HCT116 (cell line): ENCODE measurements at regions not wholly inside any gene's neighbourhood (a gene's known extent, or its start where the extent isn't known, plus 50 kb on each side); places are given as distances from the start of the nearest gene placed in this dataset.

ENCODE experiments used
- ATAC-seq: fragments of 200-7000 bp; cut with Tn5 transposase; 2 replicates; pipeline ENCODE4 v1.9.1; 2020; ENCODE audit warnings: mild to moderate bottlenecking, moderate library complexity
- BruUV-seq: library from RNA; stranded (reverse); fragments of 400-500 nt; replicated peaks from 2 replicates; lab custom pipeline; 2021; lab: Mats Ljungman, UMichigan
- CTCF ChIA-PET: fragments of 300-600 bp; sonication (Branson Sonifier 250); formaldehyde crosslinking; loops from one replicate; lab custom pipeline; 2021; ENCODE audit warnings: antibody characterized with exemption; lab: Charles Lee
- POLR2A ChIA-PET: fragments of 300-600, 350-600 bp; sonication (Branson Sonifier 250); formaldehyde crosslinking; loops from one replicate; lab custom pipeline; 2021; ENCODE audit warnings: antibody characterized with exemption; lab: Charles Lee
- RAD21 ChIA-PET, 2 experiments: fragments of 300-600 bp; sonication (Branson Sonifier 250); formaldehyde crosslinking; loops; one replicate each; lab custom pipeline; 2023; ENCODE audit warnings: low total read pairs in 2 of 2; ENCODE audit not compliant: uncharacterized antibody in 2 of 2, unreplicated experiment in 2 of 2, low non-redundant PET in 1 of 2; lab: Charles Lee
- DNase-seq: peaks from one replicate; pipeline ENCODE4 v3.0.0-alpha.2; 2010; ENCODE audit warnings: low read depth, low spot score
- H2AFZ ChIP-seq: fragments of 200-600 bp; shearing (Covaris generic), sonication (generic); 2 replicates; pipeline ENCODE4 v1.6.1; 2017; ENCODE audit warnings: low read depth, mixed run types, mixed read lengths, antibody characterized with exemption, low read length; ENCODE audit not compliant: poor library complexity, severe bottlenecking
- H3K27ac ChIP-seq: 2 replicates; pipeline ENCODE4 v1.5.1; 2012; ENCODE audit warnings: low read depth, low read length
- H3K27me3 ChIP-seq: fragments of 200-600 bp; sonication (generic); 2 replicates; pipeline ENCODE4 v1.6.1; 2016; ENCODE audit warnings: mixed run types, low read length, mixed read lengths; ENCODE audit not compliant: insufficient read depth
- H3K36me3 ChIP-seq, 2 experiments: fragments of 200-500 bp in 1 of 2; fragments of 200-600 bp in 1 of 2; sonication (Bioruptor generic) in 1 of 2; sonication (generic) in 1 of 2; 2 replicates each; pipeline versions ENCODE4 v1.5.1 to v1.6.1; 2014 to 2016; ENCODE audit warnings: low read length in 2 of 2, inconsistent platforms in 1 of 2, mixed read lengths in 1 of 2, mixed run types in 1 of 2; ENCODE audit not compliant: insufficient read depth in 2 of 2, control insufficient read depth in 1 of 2
- H3K4me1 ChIP-seq, 2 experiments: fragments of 200-600 bp in 1 of 2; sonication (generic) in 1 of 2; 2 replicates each; pipeline versions ENCODE4 v1.5.1 to v1.6.1; 2012 to 2017; ENCODE audit warnings: low read length in 2 of 2, inconsistent platforms in 1 of 2, mild to moderate bottlenecking in 1 of 2, mixed read lengths in 1 of 2, mixed run types in 1 of 2, moderate library complexity in 1 of 2; ENCODE audit not compliant: insufficient read depth in 2 of 2, control insufficient read depth in 1 of 2
- H3K4me2 ChIP-seq: fragments of 200-600 bp; sonication (generic); 2 replicates; pipeline ENCODE4 v1.6.1; 2017; ENCODE audit warnings: mixed run types, low read length, mixed read lengths
- H3K4me3 ChIP-seq, 2 experiments: fragments of 200-600 bp in 1 of 2; sonication (generic) in 1 of 2; replicated peaks in 1 of 2; 2 replicates each; pipeline ENCODE4 v1.5.1; 2011 to 2016; ENCODE audit warnings: low read length in 2 of 2, control low read depth in 1 of 2, low read depth in 1 of 2, mild to moderate bottlenecking in 1 of 2, mixed read lengths in 1 of 2, mixed run types in 1 of 2
- H3K79me2 ChIP-seq: fragments of 200-600 bp; sonication (generic); 2 replicates; pipeline ENCODE4 v1.6.1; 2017; ENCODE audit warnings: mild to moderate bottlenecking, mixed run types, low read length, moderate library complexity, mixed read lengths; ENCODE audit not compliant: insufficient read depth
- H3K9ac ChIP-seq: fragments of 200-600 bp; sonication (generic); 2 replicates; pipeline ENCODE4 v1.6.1; 2016; ENCODE audit warnings: low read length, mixed read lengths
- H3K9me2 ChIP-seq: fragments of 200-600 bp; sonication (generic), shearing (Covaris generic); 2 replicates; pipeline ENCODE4 v1.6.1; 2017; ENCODE audit warnings: mixed run types, mild to moderate bottlenecking, moderate library complexity; ENCODE audit not compliant: insufficient read depth
- H3K9me3 ChIP-seq, 2 experiments: fragments of 200-500 bp in 1 of 2; fragments of 200-600 bp in 1 of 2; sonication (Bioruptor generic) in 1 of 2; sonication (generic) in 1 of 2; 2 replicates each; pipeline ENCODE4 v1.6.1; 2014 to 2017; ENCODE audit warnings: low read length in 2 of 2, mixed read lengths in 2 of 2, inconsistent platforms in 1 of 2, low read depth in 1 of 2, mild to moderate bottlenecking in 1 of 2, mixed run types in 1 of 2, moderate library complexity in 1 of 2; ENCODE audit not compliant: control insufficient read depth in 1 of 2, insufficient read depth in 1 of 2
- H4K20me1 ChIP-seq: fragments of 200-600 bp; sonication (generic), shearing (Covaris generic); 2 replicates; pipeline ENCODE4 v1.6.1; 2017; ENCODE audit warnings: mixed run types, mild to moderate bottlenecking, moderate library complexity; ENCODE audit not compliant: insufficient read depth
- CBX3 ChIP-seq: IDR thresholded peaks from 2 replicates; pipeline ENCODE4 v1.6.1; 2012; ENCODE audit warnings: low read depth
- CEBPB ChIP-seq: IDR thresholded peaks from 2 replicates; pipeline ENCODE4 v1.6.1; 2012; ENCODE audit warnings: low read depth
- ELF1 ChIP-seq: IDR thresholded peaks from 2 replicates; pipeline ENCODE4 v1.6.1; 2012; ENCODE audit warnings: low read depth, borderline replicate concordance
- EZH2 ChIP-seq: fragments of 200-600 bp; sonication (generic); IDR thresholded peaks from 2 replicates; pipeline ENCODE4 v1.6.1; 2017; ENCODE audit warnings: antibody characterized with exemption, mixed run types
- EZH2phosphoT487 ChIP-seq: fragments of 200-600 bp; IDR thresholded peaks from 2 replicates; pipeline ENCODE4 v1.6.1; 2018; ENCODE audit warnings: antibody characterized with exemption, borderline replicate concordance
- JUND ChIP-seq: IDR thresholded peaks from 2 replicates; pipeline ENCODE4 v1.6.1; 2012
- POLR2A ChIP-seq: IDR thresholded peaks from 2 replicates; pipeline ENCODE4 v1.7.0; 2011; ENCODE audit warnings: borderline replicate concordance; ENCODE audit not compliant: insufficient read depth, insufficient read length; ENCODE audit errors: extremely low read depth
- POLR2AphosphoS5 ChIP-seq: IDR thresholded peaks from 2 replicates; pipeline ENCODE4 v1.6.1; 2011; ENCODE audit warnings: mild to moderate bottlenecking, low read depth, low read length, moderate library complexity
- SRF ChIP-seq: IDR thresholded peaks from 2 replicates; pipeline ENCODE4 v1.6.1; 2012; ENCODE audit warnings: low read depth
- TCF7L2 ChIP-seq: IDR thresholded peaks from 2 replicates; pipeline ENCODE4 v1.7.0; 2011; ENCODE audit warnings: borderline replicate concordance, inconsistent platforms; ENCODE audit not compliant: insufficient read depth, insufficient read length; ENCODE audit errors: extremely low read depth
- ZNF274 ChIP-seq: fragments of 200-500 bp; sonication (Bioruptor generic); IDR thresholded peaks from 2 replicates; pipeline ENCODE4 v1.6.1; 2014; ENCODE audit warnings: mild to moderate bottlenecking, low read depth, low read length, inconsistent platforms
- intact Hi-C: fragments of 100-400 bp; cut with micrococcal nuclease; formaldehyde crosslinking; loops from 2 replicates; pipeline ENCODE4 v1.10.0; 2022
- TF ChIP-seq, protein P1 (sequence below): IDR thresholded peaks from 2 replicates; pipeline ENCODE4 v1.6.1; 2012
- TF ChIP-seq, protein P2 (sequence below): IDR thresholded peaks from 2 replicates; pipeline ENCODE4 v1.6.1; 2012; ENCODE audit warnings: low read depth
- TF ChIP-seq, protein P3 (sequence below), 3 experiments: fragments of 200-600 bp in 1 of 3; sonication (generic) in 1 of 3; IDR thresholded peaks in 2 of 3; conservative IDR thresholded peaks in 1 of 3; 2 replicates each; pipeline ENCODE4 v1.5.1; 2012 to 2017; ENCODE audit warnings: low read depth in 2 of 3, low read length in 2 of 3, antibody characterized with exemption in 1 of 3, borderline replicate concordance in 1 of 3, control low read depth in 1 of 3, mild to moderate bottlenecking in 1 of 3, mixed read lengths in 1 of 3, mixed run types in 1 of 3, moderate library complexity in 1 of 3; ENCODE audit not compliant: insufficient read depth in 1 of 3

DNA sequence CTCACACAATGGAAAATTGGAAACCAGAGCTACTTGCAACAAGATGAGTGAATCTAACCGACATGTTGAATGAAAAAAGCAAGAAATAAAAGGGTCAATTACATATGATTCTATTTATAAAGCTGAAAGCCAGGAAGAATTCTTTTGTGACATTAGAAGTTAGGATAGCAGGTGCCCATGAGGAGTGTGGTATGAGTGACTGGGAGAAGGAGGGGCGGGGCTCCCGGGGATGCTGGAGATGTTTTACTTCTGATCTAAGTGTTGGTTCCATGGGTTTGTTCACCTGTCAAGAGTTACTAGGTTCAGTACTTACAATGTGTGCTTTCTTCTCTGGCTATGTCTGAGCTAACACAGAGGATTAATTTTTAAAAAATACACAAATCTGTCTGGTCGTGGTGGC is 60.8 kb downstream of the NSMCE3 start:
- Histone ChIP-seq H4K20me1 (no peaks in the 10 kb centered on the region), H3K27me3 (peaks cover 51% of the 10 kb centered on the region), H3K79me2 (no peaks in the 10 kb centered on the region), H3K36me3 (no peaks in the 10 kb centered on the region), H3K4me3 (no peak overlapping the region), H3K9me3 (no peaks in the 10 kb centered on the region), H3K27ac (no peak overlapping the region), H3K4me1 (peaks cover 0 to 9% of the 10 kb centered on the region in 2 experiments; a peak in 2 of 4 replicates), H3K9me2 (no peaks in the 10 kb centered on the region), H2AFZ (no peak overlapping the region), H3K9ac (no peak overlapping the region), H3K4me2 (no peak overlapping the region)
- intact Hi-C loops = no loop called here
- no peak for DNase-seq
- ChIA-PET RAD21 (no interaction called here), POLR2A (no interaction called here), CTCF (no interaction called here)
- BruUV-seq = no TSS peak
- ATAC-seq = no peak
- TF ChIP-seq CBX3 (no peak), ZNF274 (no peak), JUND (no peak), SRF (no peak), POLR2A (no peak), ELF1 (no peak), EZH2phosphoT487 (no peak), EZH2 (no peak), CEBPB (no peak), TCF7L2 (no peak), POLR2AphosphoS5 (no peak)
- TF ChIP-seq, protein P1, sequence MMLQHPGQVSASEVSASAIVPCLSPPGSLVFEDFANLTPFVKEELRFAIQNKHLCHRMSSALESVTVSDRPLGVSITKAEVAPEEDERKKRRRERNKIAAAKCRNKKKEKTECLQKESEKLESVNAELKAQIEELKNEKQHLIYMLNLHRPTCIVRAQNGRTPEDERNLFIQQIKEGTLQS = no peak
- TF ChIP-seq, protein P2, sequence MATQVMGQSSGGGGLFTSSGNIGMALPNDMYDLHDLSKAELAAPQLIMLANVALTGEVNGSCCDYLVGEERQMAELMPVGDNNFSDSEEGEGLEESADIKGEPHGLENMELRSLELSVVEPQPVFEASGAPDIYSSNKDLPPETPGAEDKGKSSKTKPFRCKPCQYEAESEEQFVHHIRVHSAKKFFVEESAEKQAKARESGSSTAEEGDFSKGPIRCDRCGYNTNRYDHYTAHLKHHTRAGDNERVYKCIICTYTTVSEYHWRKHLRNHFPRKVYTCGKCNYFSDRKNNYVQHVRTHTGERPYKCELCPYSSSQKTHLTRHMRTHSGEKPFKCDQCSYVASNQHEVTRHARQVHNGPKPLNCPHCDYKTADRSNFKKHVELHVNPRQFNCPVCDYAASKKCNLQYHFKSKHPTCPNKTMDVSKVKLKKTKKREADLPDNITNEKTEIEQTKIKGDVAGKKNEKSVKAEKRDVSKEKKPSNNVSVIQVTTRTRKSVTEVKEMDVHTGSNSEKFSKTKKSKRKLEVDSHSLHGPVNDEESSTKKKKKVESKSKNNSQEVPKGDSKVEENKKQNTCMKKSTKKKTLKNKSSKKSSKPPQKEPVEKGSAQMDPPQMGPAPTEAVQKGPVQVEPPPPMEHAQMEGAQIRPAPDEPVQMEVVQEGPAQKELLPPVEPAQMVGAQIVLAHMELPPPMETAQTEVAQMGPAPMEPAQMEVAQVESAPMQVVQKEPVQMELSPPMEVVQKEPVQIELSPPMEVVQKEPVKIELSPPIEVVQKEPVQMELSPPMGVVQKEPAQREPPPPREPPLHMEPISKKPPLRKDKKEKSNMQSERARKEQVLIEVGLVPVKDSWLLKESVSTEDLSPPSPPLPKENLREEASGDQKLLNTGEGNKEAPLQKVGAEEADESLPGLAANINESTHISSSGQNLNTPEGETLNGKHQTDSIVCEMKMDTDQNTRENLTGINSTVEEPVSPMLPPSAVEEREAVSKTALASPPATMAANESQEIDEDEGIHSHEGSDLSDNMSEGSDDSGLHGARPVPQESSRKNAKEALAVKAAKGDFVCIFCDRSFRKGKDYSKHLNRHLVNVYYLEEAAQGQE = no peak
- TF ChIP-seq, protein P3, sequence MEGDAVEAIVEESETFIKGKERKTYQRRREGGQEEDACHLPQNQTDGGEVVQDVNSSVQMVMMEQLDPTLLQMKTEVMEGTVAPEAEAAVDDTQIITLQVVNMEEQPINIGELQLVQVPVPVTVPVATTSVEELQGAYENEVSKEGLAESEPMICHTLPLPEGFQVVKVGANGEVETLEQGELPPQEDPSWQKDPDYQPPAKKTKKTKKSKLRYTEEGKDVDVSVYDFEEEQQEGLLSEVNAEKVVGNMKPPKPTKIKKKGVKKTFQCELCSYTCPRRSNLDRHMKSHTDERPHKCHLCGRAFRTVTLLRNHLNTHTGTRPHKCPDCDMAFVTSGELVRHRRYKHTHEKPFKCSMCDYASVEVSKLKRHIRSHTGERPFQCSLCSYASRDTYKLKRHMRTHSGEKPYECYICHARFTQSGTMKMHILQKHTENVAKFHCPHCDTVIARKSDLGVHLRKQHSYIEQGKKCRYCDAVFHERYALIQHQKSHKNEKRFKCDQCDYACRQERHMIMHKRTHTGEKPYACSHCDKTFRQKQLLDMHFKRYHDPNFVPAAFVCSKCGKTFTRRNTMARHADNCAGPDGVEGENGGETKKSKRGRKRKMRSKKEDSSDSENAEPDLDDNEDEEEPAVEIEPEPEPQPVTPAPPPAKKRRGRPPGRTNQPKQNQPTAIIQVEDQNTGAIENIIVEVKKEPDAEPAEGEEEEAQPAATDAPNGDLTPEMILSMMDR (IDR thresholded peaks at IDR 0.05 in 2 of 3, conservative IDR thresholded peaks at IDR 0.05 in 1 of 3; ENCODE audit: borderline replicate concordance in 1 of 3, insufficient read depth in 1 of 3, low read depth in 2 of 3, low read length in 2 of 3) = no peak
